ENCODE measurements at regions not wholly inside any gene's neighbourhood (a gene's known extent, or its start where the extent isn't known, plus 50 kb on each side); places are given as distances from the start of the nearest gene placed in this dataset.
"Not testable (repeated sequence)": the region's sequence is repeated elsewhere in the genome, so short reads cannot be mapped to it uniquely, and the experiment has no call there.

DNA sequence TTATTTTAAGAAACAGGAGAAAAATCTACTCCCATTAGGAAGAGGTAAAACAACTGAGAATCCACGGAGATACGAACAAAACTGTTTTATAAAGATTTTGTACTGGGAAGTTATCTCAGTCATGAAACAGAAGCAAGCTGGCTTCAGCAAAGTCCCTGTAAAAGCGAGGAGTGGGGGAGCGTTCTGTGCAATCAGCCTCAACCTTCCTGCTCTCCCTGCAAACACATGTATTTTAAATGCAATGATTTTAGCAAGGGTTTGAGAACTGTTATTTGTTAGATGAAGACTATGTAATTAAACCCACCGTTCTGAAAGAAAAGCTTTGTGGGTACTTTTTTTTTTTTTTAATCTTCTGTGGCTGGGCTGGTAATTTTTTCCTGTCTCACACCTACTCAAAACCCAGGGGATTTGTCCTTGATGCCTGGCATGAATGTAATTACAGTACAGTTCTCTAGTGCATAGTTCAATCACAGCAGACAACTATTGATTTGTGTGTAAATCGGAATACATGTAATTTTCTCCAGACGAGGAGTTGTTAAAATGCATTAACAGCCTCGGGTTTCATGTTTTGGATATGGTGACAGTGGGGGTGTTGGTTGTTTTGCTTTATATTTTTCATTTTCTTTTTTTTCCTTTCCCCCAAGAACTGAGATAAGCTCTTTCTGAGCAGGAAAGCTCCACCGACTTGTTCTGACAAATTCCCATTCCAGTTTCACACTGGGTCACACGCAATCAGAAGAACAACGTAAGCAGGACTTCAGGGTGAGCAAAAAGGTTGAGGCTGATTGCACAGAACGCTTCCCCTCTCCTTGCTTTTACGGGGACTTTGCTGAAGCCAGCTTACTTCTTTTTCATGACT is 153.6 kb downstream of the PHLDA1 start:
- H3K27ac ChIP-seq, result peak overlapping the region; percentile 91
- peak; percentile 66 for DNase-seq (ENCODE audit: low read depth, low spot score)

DNA sequence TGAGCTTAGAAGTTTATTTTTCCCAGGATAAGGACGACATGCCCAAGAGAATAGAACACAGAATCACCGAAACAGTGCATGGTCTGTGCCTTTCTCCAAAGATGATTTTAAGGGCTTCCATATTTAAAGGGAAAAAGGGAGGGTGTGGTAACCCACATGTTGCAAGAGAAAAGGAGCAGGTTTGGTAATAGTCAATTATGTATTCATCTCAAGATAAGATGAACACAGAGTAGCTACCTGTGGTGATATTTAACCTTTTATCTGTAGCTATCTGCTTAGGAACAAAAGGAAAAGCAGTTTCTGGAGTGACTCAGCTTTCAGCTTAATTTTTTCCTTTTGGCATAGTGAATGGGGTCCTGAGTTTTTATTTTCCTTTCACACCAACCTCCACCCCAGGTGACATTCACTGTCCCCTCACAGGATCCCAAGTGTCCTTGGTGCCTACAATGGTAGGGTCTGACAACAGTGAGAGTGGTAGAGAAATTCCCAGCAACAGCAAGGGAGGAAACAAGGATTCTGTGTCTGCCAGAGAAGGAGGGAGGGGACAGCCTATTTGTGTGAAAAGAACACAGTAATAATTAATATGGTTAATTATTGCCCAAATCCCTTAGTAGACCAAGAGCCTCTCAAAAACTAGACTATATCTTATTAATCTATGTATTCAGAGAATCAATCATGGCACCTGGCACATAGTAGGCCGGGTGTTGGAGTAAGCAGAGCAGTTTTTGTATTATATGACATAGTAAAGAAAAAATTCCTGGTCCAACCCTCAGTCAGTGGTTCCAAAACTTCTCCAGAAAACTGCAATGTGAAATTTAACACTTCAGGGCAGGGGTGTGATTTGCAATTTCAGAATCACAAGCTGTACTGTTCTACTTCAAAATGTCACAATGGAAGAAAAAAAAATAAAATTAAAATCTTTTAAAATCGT is 154.5 kb downstream of the PHLDA1 start:
- peak overlapping the region; percentile 91 for H3K27ac ChIP-seq
- DNase-seq (ENCODE audit: low read depth, low spot score), result no peak

DNA sequence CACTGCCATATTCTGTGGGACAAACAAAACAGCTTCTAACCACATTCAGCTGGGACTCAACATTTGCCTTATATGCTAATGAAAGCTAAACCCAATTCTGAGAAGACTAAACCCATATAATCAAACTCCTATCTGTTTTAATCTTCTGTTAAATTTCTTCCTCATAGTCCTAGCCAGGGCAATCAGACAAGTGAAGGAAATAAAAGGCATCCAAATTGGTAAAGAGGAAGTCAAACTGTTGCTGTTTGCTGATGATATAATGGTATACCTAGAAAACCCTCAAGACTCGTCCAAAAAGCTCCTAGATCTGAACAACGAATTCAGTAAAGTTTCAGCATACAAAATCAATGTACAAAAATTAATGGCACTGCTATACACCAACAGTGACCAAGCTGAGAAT is 157.1 kb downstream of the PHLDA1 start:
- H3K27ac ChIP-seq, result no peak overlapping the region
- DNase-seq (ENCODE audit: low read depth, low spot score), result no peak

DNA sequence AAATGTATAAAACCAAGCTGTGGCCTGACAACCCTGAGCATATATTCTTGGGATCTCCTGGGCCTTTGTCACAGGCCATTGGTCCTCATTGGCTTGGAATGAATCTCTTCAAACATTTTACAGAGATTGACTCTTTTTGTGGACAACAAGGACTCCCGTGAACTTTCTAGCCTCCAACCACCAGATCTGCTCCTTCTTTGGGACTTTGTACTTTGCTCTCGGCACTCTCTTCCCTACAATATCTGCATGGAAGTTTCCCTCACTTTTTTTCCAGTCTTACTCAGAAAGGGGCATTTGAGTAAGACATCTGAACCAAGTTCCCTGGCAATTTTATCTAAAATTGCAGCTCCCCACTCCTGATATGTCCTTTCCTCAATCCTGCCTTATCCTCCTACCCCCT is 158.8 kb downstream of the PHLDA1 start:
- no peak overlapping the region for H3K27ac ChIP-seq
- no peak for DNase-seq (ENCODE audit: low read depth, low spot score)

DNA sequence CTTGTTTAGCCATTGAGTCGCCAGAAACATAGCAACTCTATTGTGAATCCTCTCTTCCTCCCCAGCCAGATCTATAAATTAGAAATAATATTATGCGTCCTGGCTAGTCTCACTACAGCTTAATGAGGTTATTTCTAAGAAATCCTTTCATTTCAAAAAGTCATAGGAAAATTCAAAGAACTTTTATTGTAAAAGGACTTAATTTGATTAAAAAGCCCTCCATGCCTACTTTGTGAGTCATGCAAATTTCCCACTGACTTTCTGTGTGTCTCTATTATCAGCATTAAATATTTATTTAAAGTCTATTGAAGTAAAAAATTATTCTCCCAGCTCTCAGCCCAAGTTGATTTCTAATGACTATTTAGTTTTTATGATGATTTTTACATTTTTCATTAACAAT is 160.7 kb downstream of the PHLDA1 start:
- H3K27ac ChIP-seq, result no peak overlapping the region
- DNase-seq (ENCODE audit: low read depth, low spot score), result no peak

DNA sequence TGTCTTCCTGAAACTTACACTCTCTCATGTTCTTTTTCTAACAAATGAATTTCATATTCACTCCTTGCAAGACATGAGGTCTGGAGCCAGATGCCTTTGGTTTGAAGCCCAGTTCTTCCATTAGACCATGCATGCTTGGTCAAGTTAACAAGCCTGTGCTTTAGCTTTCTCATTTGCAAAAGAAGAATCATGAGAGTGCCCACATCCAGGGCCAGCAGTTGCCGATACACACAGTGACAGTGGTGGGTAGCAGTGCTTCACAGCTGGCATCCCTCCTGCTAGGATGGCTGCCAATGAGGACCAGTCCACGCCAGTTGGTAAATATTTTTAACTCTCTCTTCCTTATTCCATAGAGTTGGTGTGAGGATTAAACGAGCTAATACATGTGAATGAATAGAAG is 163.1 kb downstream of the PHLDA1 start:
- no peak for DNase-seq (ENCODE audit: low read depth, low spot score)
- no peak overlapping the region for H3K27ac ChIP-seq

DNA sequence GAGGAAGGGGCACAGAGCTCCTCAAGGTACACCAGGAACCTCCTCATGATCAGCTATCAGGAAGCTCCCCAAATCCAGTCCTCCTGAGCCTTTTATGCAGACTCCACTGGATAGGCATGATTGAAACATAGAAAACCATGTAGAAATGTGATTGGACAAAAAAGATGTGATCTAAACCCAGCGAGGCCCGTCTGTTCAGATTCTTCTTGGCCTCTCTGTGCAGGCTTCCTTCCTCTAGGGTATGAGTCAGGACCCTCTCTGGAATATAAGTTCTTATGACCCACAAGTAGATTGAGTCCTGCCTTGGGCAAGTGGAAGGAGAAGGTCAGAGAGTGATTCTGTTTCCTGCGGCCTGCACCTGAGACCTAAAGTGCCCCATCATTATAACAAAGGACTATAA is 166.3 kb downstream of the PHLDA1 start:
- peak overlapping the region; percentile 99 for H3K27ac ChIP-seq
- DNase-seq (ENCODE audit: low read depth, low spot score), result no peak

DNA sequence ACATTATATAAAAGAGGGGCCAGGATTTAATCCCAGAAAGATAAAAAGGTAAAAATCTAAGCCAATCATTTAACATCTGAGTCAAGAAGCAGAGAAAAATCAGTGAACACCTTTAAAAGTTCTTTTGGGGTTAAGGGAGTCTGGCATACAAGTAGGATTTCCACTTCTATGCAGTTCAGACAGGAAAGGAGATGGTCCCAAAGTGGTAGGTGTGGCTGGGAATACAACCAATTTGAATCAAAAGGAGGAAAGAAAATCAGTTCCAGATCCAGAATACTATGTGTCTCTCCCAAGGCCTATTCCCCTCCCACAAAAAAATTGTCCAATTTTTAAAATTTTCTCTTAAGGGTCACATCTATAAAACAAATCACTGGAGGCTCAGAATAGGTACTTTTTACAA is 167.4 kb downstream of the PHLDA1 start:
- DNase-seq (ENCODE audit: low read depth, low spot score), result no peak
- H3K27ac ChIP-seq, result peak overlapping the region; percentile 99

DNA sequence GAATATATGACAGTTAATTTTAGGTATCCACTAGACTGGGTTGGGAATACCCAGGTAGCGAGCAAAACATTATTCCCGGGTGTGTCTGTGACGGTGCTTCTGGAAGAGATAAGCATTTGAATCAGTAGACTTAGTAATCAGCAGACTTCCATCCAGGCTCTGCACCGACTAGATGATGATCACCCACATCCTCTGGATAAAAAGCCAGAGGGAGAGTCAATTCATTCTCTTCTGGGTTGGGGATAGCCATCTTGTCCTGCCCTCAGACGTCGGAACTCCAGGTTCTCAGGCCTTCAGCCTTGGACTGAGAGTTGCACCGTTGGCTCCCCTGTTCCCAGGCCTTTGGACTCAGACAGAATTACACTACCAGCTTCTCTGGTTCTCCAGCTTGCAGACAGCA is 168.0 kb downstream of the PHLDA1 start:
- H3K27ac ChIP-seq, result peak overlapping the region; percentile 99
- DNase-seq (ENCODE audit: low read depth, low spot score), result peak; percentile 29

DNA sequence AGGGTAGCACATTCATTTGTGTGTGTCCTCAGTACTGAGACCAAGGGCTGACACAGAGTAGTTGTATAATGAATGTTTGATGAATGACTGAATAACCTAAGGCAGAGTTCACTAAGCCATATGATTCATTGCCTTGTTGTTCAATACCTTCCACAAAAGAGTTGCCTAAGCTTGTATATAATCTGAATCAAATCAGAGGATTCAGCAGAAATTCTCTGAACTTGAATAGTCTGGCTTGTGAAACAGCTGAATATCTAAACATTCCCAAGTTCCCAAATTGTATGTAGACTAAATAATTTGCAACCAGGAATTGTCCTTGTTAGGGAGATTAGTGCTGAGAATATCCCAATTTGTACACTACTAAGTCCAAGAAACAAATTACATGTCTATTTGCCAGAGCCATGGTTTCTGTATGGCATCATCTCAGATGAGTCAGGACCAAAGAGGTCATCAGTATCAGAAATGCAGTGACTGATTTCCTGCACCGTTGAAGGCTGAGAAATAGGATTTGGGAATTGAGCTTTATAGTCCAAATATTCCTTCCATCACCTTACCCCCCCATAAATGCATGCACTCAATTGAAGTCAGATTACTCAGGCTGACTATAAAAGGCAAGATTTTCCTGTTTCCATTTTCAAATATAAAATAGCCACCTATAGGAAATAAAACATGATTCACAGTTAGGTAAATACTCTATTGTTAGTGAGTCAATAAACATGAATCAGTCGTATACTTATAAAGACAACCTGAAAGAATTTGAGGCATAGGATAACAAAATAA is 168.7 kb downstream of the PHLDA1 start:
- H3K27ac ChIP-seq, result peak overlapping the region; percentile 99

DNA sequence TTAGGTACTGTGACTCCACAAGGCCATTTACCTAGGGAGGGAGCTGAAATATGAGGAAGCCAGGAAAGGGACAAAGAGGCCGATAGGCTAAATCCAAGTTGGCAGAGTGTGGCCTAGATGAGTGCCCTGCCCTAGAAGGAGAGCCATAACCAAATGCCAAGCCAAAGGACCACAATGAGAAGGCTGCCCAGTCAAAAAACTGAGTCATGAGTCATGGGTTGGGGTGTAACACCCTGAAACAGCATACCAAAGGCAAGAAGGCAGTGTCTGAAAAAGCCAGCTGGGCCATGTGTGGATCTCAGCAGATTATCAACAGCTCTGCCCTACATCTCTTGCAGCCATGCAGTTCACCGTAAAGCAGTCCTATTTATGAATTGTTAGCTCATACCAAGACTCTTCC is 171.7 kb downstream of the PHLDA1 start:
- peak overlapping the region; percentile 99 for H3K27ac ChIP-seq
- DNase-seq (ENCODE audit: low read depth, low spot score), result peak; percentile 36

More for the DNA sequence above, 168.7 kb downstream of the PHLDA1 start:
- DNase-seq (ENCODE audit: low read depth, low spot score), result peak; percentile 81

DNA sequence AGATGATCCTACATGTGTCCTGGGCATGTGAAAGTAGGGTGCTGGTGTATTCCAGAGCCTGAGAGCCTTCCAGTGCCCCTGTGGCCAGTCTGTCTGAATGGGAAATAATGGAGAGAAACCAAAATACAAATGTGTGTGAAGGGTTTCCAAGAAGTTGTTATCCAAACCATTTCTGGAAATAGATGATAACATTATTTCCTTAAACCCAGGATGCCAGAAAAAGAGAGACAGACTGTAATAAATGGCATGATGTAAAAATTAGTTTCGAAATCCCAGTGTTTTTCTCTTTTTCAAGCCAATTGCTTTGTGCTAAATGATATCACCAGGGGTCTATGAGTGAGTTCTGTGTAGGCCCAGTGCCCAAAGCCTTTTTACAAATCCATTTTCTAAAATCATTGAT is 175.3 kb downstream of the PHLDA1 start:
- H3K27ac ChIP-seq, result no peak overlapping the region
- no peak for DNase-seq (ENCODE audit: low read depth, low spot score)

DNA sequence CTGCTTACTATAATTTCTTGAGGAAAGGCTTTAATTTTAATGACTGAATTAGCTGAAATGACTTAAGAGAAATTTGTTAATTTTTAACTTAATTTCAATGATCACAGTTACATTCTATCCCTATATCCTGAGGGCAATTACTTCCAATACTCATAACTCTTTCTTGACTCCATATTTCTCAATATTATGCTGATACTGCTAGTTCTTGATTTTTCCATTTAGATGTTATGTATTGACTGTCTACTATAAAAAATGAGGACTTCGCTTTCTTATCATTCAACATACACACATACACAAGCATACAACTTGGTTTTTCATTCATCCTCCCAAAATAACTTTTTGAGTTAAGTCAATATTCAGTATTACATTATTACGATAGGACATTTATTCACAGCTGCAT is 176.2 kb downstream of the PHLDA1 start:
- peak overlapping the region; percentile 5 for H3K27ac ChIP-seq

DNA sequence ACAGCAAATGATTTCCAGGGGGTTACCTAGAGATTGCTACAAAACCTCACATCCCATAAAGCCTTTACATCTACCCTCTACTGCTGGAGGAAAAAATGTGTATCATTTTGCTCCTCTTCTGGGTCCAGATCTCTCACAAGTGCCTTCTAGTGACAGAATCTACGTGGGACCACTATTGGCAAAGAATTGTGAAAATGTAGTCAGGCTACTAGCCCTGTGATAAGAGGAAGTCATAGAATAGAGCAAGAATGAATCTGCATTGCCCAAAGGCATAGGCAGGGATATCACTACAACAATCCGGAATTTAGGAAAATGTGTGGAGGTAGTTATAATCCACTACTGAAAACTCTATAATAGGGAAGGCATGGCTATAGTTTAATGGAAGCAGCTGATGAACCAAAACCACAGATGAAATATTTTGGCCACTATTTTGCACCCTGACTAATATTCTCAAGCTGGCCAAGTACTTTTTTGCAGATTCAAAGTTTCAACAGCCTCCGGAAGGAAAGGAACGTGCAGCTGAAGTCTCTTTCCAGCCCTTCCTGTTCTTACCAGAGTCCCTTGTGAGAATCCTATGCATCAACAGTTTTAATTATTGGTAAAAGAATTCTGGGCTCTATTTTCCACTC is 176.8 kb downstream of the PHLDA1 start:
- H3K27ac ChIP-seq, result peak overlapping the region; percentile 5
- DNase-seq (ENCODE audit: low read depth, low spot score), result no peak

More for the DNA sequence above, 176.2 kb downstream of the PHLDA1 start:
- no peak for DNase-seq (ENCODE audit: low read depth, low spot score)

DNA sequence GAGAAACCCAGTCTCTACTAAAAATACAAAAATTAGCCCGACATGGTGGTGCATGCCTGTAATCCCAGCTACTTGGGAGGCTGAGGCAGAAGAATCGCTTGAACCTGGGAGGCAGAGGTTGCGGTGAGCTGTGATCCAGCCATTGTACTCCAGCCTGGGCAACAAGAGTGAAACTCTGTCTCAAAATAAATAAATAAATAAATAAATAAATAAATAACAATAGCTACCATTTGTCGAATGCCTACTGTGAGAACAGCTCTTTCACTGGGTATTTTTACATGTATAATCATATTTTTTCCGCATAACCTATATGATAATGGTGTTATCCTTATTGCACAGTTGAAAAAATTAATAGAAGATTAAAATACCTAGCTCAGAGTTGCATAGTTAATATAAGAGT is 177.4 kb downstream of the PHLDA1 start:
- DNase-seq (ENCODE audit: low read depth, low spot score); H3K27ac ChIP-seq: not testable (repeated sequence)

DNA sequence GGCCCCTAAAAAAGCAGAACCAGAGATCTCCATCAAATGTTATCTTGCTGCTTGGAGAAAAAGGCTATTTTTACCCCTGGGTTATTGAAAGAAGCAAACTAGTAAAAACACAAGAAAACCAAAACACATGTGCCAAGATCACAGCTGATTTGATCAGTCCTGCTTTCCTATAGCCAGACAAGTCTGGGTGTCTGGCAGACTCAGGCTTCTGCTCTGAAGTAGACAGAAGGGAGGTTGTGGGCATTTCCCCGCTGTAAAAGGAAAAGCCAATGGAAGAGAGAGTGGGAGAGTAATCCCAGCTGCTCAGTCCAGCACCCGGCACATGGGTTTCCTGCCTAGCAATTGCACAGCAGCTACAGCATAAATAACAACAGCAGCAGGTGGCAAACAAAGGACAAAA is 177.9 kb downstream of the PHLDA1 start:
- DNase-seq (ENCODE audit: low read depth, low spot score), result no peak
- H3K27ac ChIP-seq, result peak overlapping the region; percentile 93

DNA sequence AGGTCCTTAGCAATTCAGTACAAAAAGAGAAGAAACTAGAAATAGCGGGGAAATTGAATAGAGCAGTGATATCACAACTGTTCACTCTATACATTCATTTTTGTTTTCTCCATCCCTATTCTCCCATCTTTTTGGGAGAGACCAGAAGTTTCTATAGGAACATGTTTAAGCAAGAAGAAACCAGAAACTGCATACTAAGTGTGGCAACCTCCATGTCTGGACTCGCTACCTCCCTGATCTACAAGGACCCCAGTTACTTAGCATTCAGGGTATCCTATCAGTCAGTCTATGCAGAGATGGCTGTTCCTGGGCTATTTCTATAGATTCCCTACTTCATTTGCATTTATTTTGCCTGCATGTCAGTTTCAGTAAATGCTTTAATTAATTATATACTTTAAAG is 178.6 kb downstream of the PHLDA1 start:
- DNase-seq (ENCODE audit: low read depth, low spot score), result no peak
- H3K27ac ChIP-seq, result peak overlapping the region; percentile 93

DNA sequence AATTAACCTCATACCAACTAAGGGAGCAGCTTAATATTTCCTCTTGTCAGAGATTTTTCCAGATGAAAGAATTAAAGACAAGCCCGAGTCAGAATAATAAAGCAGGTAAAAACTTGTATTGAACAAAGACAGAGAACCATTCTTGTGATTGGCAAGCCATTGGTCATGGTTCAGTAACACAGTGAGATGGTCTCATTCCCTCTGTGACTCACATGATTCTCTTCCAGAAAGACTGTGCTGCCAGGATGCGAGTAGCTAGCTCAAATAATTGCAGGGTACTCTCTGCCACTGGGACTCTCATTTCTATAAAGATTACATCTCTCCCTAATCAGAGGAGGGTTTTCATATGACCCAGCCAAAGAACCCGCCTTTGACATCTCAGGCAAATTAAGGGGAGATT is 179.4 kb downstream of the PHLDA1 start:
- H3K27ac ChIP-seq, result peak overlapping the region; percentile 93
- peak; percentile 63 for DNase-seq (ENCODE audit: low read depth, low spot score)

DNA sequence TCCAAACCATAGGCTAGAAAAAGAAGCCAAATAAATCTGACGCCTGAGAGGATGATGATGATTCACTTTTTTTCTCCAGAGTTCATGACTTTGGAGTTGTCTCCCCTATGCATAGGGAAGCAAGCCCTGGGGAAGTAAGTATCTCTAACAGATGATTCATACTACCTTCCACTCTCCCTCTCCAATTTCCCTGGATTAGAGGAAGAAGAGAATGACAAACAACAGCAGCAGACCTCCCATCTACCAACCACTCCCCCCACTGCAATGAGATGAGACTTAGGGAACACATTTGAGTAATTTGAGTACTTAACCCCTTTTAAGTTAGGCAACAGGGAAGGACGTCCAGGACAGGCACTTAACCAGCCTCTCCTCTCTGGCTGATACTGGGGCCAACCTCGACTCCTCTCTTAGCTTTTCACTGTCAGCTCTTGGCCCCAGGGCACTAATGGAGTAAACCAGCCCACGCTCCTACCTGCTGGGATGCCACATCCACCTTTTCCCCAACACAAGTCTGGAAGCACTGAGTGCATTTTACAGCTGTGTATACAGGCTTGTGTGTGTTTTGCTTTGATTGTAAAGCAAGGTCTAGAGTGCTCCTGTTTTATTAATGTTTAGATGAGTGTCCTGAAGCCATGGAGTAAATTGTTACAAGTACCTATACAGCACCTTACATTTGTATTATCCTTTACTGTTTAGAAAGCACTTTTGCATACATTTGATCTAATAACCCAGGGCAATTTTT is 180.7 kb downstream of the PHLDA1 start:
- DNase-seq (ENCODE audit: low read depth, low spot score), result peak; percentile 64
- peak overlapping the region; percentile 93 for H3K27ac ChIP-seq

Data from epithelial cell of prostate (primary cell).